HepG2 (cell line): ENCODE measurements at regions not wholly inside any gene's neighbourhood (a gene's known extent, or its start where the extent isn't known, plus 50 kb on each side); places are given as distances from the start of the nearest gene placed in this dataset.

Experiments
- EP300 ChIP-seq, 3 experiments: sonication (generic) in 1 of 3; formaldehyde crosslinking in 1 of 3; IDR thresholded peaks; 2 replicates each; pipeline versions ENCODE4 v1.5.1 to v1.6.1; 2011 to 2020; ENCODE audit warnings: low read depth in 2 of 3, low read length in 2 of 3, borderline replicate concordance in 1 of 3, improper control_type of control experiment in 1 of 3, mild to moderate bottlenecking in 1 of 3, missing genetic modification reagents in 1 of 3, moderate library complexity in 1 of 3
- FOXP1 ChIP-seq, 2 experiments: fragments of 450-650 bp in 1 of 2; IDR thresholded peaks; 2 replicates each; pipeline ENCODE4 v1.6.1; 2017 to 2018; ENCODE audit warnings: antibody characterized with exemption in 1 of 2
- HNF4A ChIP-seq: sonication (generic); formaldehyde crosslinking; IDR thresholded peaks from 2 replicates; pipeline ENCODE4 v1.4.0; 2020; ENCODE audit warnings: missing genetic modification reagents
- TBP ChIP-seq: sonication (generic); formaldehyde crosslinking; IDR thresholded peaks from 2 replicates; pipeline ENCODE4 v1.5.0; 2020; ENCODE audit warnings: missing genetic modification reagents

DNA sequence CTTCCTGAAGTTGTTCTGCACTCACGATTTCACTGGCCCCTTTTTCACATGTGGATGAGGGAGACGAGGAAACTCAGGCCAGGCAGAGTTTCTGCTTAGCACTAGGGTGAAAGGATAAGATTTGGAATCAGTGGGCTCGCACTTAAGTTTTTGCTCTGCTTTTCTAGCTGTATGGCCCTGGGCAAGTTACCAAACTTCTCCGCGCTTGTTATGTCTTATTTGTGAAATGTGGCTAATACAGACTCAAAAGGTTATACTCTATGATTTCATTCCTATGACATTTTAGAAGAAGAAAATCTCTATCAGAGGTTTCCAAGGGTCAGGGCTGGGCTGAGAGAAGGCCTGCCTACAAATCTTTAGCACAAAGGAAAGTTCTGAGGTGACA is 191.9 kb upstream of the LRIG1 start:
- no peak for TF ChIP-seq FOXP1 (IDR thresholded peaks at IDR 0.05)
- no peak for TF ChIP-seq FOXP1 (CRISPR knock-in tag; IDR thresholded peaks at IDR 0.05)
- no peak for TF ChIP-seq HNF4A (CRISPR knock-in tag)
- TF ChIP-seq TBP (CRISPR knock-in tag) = no peak
- TF ChIP-seq EP300 (IDR thresholded peaks at IDR 0.05; ENCODE audit: low read depth in 2 of 2, low read length in 2 of 2) = no peak
- no peak for TF ChIP-seq EP300 (CRISPR knock-in tag; IDR thresholded peaks at IDR 0.05; ENCODE audit: borderline replicate concordance)
